ENCODE measurements at regions not wholly inside any gene's neighbourhood (a gene's known extent, or its start where the extent isn't known, plus 50 kb on each side); places are given as distances from the start of the nearest gene placed in this dataset.

- TF ChIP-seq CTCF (conservative IDR thresholded peaks at IDR 0.05), result no peak
- TF ChIP-seq ZFX (IDR thresholded peaks at IDR 0.05), result no peak
Observed at GRCh38 chr4:115723621-115724020, 610.2 kb upstream of the NDST4 start.

Data from C4-2B (cell line).